ES-I3 (cell line): ENCODE measurements at regions not wholly inside any gene's neighbourhood (a gene's known extent, or its start where the extent isn't known, plus 50 kb on each side); places are given as distances from the start of the nearest gene placed in this dataset.

ENCODE experiments used
- H3K36me3 ChIP-seq: 2 replicates; pipeline ENCODE4 v1.6.1; 2013; ENCODE audit warnings: mild to moderate bottlenecking, low read length, control low read depth, moderate library complexity; ENCODE audit not compliant: insufficient read depth
- H3K4me1 ChIP-seq: 2 replicates; pipeline ENCODE4 v1.6.1; 2013; ENCODE audit warnings: mild to moderate bottlenecking, control low read depth, low read length; ENCODE audit not compliant: insufficient read depth
- H3K9ac ChIP-seq: 2 replicates; pipeline ENCODE4 v1.6.1; 2013; ENCODE audit warnings: low read depth, mild to moderate bottlenecking, low read length, moderate library complexity
- H3K9me3 ChIP-seq: 2 replicates; pipeline ENCODE4 v1.6.1; 2013; ENCODE audit warnings: mild to moderate bottlenecking, low read length, moderate library complexity; ENCODE audit not compliant: control insufficient read depth, insufficient read depth

GRCh38 chr2:172270278-172271079, 156.9 kb upstream of the ITGA6 start:
- Histone ChIP-seq H3K36me3 (no peaks in the 10 kb centered on the region), H3K4me1 (peaks cover 10% of the 10 kb centered on the region; the same call in 1 of the 2 replicates), H3K9me3 (no peaks in the 10 kb centered on the region), H3K9ac (peak overlapping the region; percentile 24; the same call in 1 of the 2 replicates)

- Histone ChIP-seq H3K36me3 (no peaks in the 10 kb centered on the region), H3K4me1 (peaks cover 10% of the 10 kb centered on the region; the same call in 1 of the 2 replicates), H3K9me3 (no peaks in the 10 kb centered on the region), H3K9ac (no peak overlapping the region)
Observed at GRCh38 chr2:172273910-172274571, 153.3 kb upstream of the ITGA6 start.

GRCh38 chr2:172275239-172275638, 152.1 kb upstream of the ITGA6 start:
- Histone ChIP-seq H3K9ac (no peak overlapping the region), H3K4me1 (peaks cover 7% of the 10 kb centered on the region; the same call in 1 of the 2 replicates), H3K36me3 (no peaks in the 10 kb centered on the region), H3K9me3 (no peaks in the 10 kb centered on the region)

- Histone ChIP-seq H3K9ac (no peak overlapping the region), H3K4me1 (no peaks in the 10 kb centered on the region), H3K36me3 (no peaks in the 10 kb centered on the region), H3K9me3 (no peaks in the 10 kb centered on the region)
Observed at GRCh38 chr2:172276961-172277360, 150.4 kb upstream of the ITGA6 start.

- Histone ChIP-seq H3K4me1 (peaks cover 8% of the 10 kb centered on the region), H3K9me3 (no peaks in the 10 kb centered on the region), H3K9ac (no peak overlapping the region), H3K36me3 (no peaks in the 10 kb centered on the region)
Observed at GRCh38 chr2:172278667-172279066, 148.7 kb upstream of the ITGA6 start.

- no peak overlapping the region for H3K9ac ChIP-seq
- H3K9me3 ChIP-seq: no peaks in the 10 kb centered on the region
- H3K36me3 ChIP-seq: no peaks in the 10 kb centered on the region
- H3K4me1 ChIP-seq: peaks cover 8% of the 10 kb centered on the region
Observed at GRCh38 chr2:172279214-172279613, 148.2 kb upstream of the ITGA6 start.

- Histone ChIP-seq H3K9me3 (no peaks in the 10 kb centered on the region), H3K36me3 (no peaks in the 10 kb centered on the region), H3K9ac (no peak overlapping the region), H3K4me1 (peaks cover 8% of the 10 kb centered on the region)
Observed at GRCh38 chr2:172279813-172280212, 147.6 kb upstream of the ITGA6 start.

GRCh38 chr2:172280571-172281361, 146.6 kb upstream of the ITGA6 start:
- no peak overlapping the region for H3K9ac ChIP-seq
- no peaks in the 10 kb centered on the region for H3K36me3 ChIP-seq

GRCh38 chr2:172281648-172282570, 145.5 kb upstream of the ITGA6 start:
- H3K9ac ChIP-seq: no peak overlapping the region
- no peaks in the 10 kb centered on the region for H3K36me3 ChIP-seq
- no peaks in the 10 kb centered on the region for H3K9me3 ChIP-seq
- H3K4me1 ChIP-seq: peaks cover 19% of the 10 kb centered on the region

More at GRCh38 chr2:172280571-172281361, 146.6 kb upstream of the ITGA6 start:
- peaks cover 18% of the 10 kb centered on the region for H3K4me1 ChIP-seq
- H3K9me3 ChIP-seq: no peaks in the 10 kb centered on the region

- no peak overlapping the region for H3K9ac ChIP-seq
- no peaks in the 10 kb centered on the region for H3K36me3 ChIP-seq
- peaks cover 19% of the 10 kb centered on the region for H3K4me1 ChIP-seq
- H3K9me3 ChIP-seq: no peaks in the 10 kb centered on the region
Observed at GRCh38 chr2:172282944-172283343, 144.4 kb upstream of the ITGA6 start.

GRCh38 chr2:172283476-172283875, 143.9 kb upstream of the ITGA6 start:
- no peaks in the 10 kb centered on the region for H3K9me3 ChIP-seq
- no peak overlapping the region for H3K9ac ChIP-seq
- no peaks in the 10 kb centered on the region for H3K36me3 ChIP-seq
- H3K4me1 ChIP-seq: peaks cover 19% of the 10 kb centered on the region

GRCh38 chr2:172284209-172284608, 143.2 kb upstream of the ITGA6 start:
- Histone ChIP-seq H3K9me3 (no peaks in the 10 kb centered on the region), H3K36me3 (no peaks in the 10 kb centered on the region), H3K9ac (no peak overlapping the region), H3K4me1 (peaks cover 19% of the 10 kb centered on the region)

GRCh38 chr2:172285010-172285621, 142.3 kb upstream of the ITGA6 start:
- H3K4me1 ChIP-seq: peaks cover 19% of the 10 kb centered on the region
- H3K9ac ChIP-seq: no peak overlapping the region
- no peaks in the 10 kb centered on the region for H3K9me3 ChIP-seq
- H3K36me3 ChIP-seq: no peaks in the 10 kb centered on the region
